Central memory CD8-positive, alpha-beta T cell (primary cell): ENCODE measurements at regions not wholly inside any gene's neighbourhood (a gene's known extent, or its start where the extent isn't known, plus 50 kb on each side); places are given as distances from the start of the nearest gene placed in this dataset.

Experiments used
- ATAC-seq: fragments of 150-1000 bp; cut with Tn5 transposase; replicated peaks from 2 replicates; pipeline ENCODE4 v1.10.0; 2022; ENCODE audit warnings: mild to moderate bottlenecking, moderate FRiP score, moderate number of reproducible peaks; ENCODE audit not compliant: poor library complexity, severe bottlenecking; ENCODE audit errors: extremely low read depth
- DNase-seq, 2 donors: peaks; one replicate each; pipeline ENCODE4 v3.0.0; 2021; ENCODE audit warnings: low spot score in 2 of 2
- H3K27ac Mint-ChIP-seq: one replicate; pipeline ENCODE4 v1.8.0; 2022; ENCODE audit warnings: low read depth, mild to moderate bottlenecking, moderate library complexity, mixed read lengths
- H3K27me3 Mint-ChIP-seq: one replicate; pipeline ENCODE4 v1.8.0; 2022; ENCODE audit warnings: mixed read lengths
- H3K36me3 Mint-ChIP-seq: one replicate; pipeline ENCODE4 v1.8.0; 2022; ENCODE audit warnings: mild to moderate bottlenecking, moderate library complexity, mixed read lengths; ENCODE audit not compliant: insufficient read depth
- H3K4me1 Mint-ChIP-seq: one replicate; pipeline ENCODE4 v1.8.0; 2022; ENCODE audit warnings: mixed read lengths
- H3K4me3 Mint-ChIP-seq: one replicate; pipeline ENCODE4 v1.8.0; 2022; ENCODE audit warnings: mild to moderate bottlenecking, moderate library complexity, mixed read lengths
- H3K9me3 Mint-ChIP-seq: one replicate; pipeline ENCODE4 v1.8.0; 2022; ENCODE audit warnings: mixed read lengths

GRCh38 chr2:16409006-16409390 is 256.6 kb downstream of the CYRIA start:
- H3K4me3 Mint-ChIP-seq = no peak overlapping the region
- H3K36me3 Mint-ChIP-seq = no peaks in the 10 kb centered on the region
- H3K27ac Mint-ChIP-seq = no peak overlapping the region
- ATAC-seq (no peak), DNase-seq (no peak)
- peaks cover 16% of the 10 kb centered on the region for H3K9me3 Mint-ChIP-seq
- no peaks in the 10 kb centered on the region for H3K4me1 Mint-ChIP-seq
- H3K27me3 Mint-ChIP-seq = no peaks in the 10 kb centered on the region

- Mint-ChIP-seq H3K4me1 (no peaks in the 10 kb centered on the region), H3K9me3 (peaks cover 16% of the 10 kb centered on the region), H3K27me3 (no peaks in the 10 kb centered on the region), H3K27ac (no peak overlapping the region), H3K36me3 (no peaks in the 10 kb centered on the region), H3K4me3 (no peak overlapping the region)
- DNase-seq (no peak), ATAC-seq (no peak)
These were observed 257.2 kb downstream of the CYRIA start for GRCh38 chr2:16408331-16409005.

GRCh38 chr2:16407358-16407757 is 258.3 kb downstream of the CYRIA start:
- H3K9me3 Mint-ChIP-seq = peaks cover 12% of the 10 kb centered on the region
- DNase-seq (no peak), ATAC-seq (no peak)

GRCh38 chr2:16406496-16407289 is 258.9 kb downstream of the CYRIA start:
- no peaks in the 10 kb centered on the region for H3K27me3 Mint-ChIP-seq
- H3K36me3 Mint-ChIP-seq = no peaks in the 10 kb centered on the region
- no peaks in the 10 kb centered on the region for H3K4me1 Mint-ChIP-seq
- no peak for ATAC-seq
- DNase-seq = no peak
- H3K4me3 Mint-ChIP-seq = no peak overlapping the region
- peaks cover 11% of the 10 kb centered on the region for H3K9me3 Mint-ChIP-seq
- no peak overlapping the region for H3K27ac Mint-ChIP-seq

More at GRCh38 chr2:16407358-16407757, 258.3 kb downstream of the CYRIA start:
- Mint-ChIP-seq H3K4me1 (no peaks in the 10 kb centered on the region), H3K27me3 (no peaks in the 10 kb centered on the region), H3K36me3 (no peaks in the 10 kb centered on the region), H3K4me3 (no peak overlapping the region), H3K27ac (no peak overlapping the region)

GRCh38 chr2:16405551-16405950 is 260.1 kb downstream of the CYRIA start:
- H3K4me3 Mint-ChIP-seq = no peak overlapping the region
- no peaks in the 10 kb centered on the region for H3K27me3 Mint-ChIP-seq
- H3K27ac Mint-ChIP-seq = no peak overlapping the region
- H3K36me3 Mint-ChIP-seq = no peaks in the 10 kb centered on the region
- no peak for ATAC-seq
- H3K9me3 Mint-ChIP-seq = peaks cover 6% of the 10 kb centered on the region
- DNase-seq = no peak
- H3K4me1 Mint-ChIP-seq = no peaks in the 10 kb centered on the region

- H3K4me3 Mint-ChIP-seq = no peak overlapping the region
These were observed 260.9 kb downstream of the CYRIA start for GRCh38 chr2:16404551-16405300.

GRCh38 chr2:16404146-16404545 is 261.5 kb downstream of the CYRIA start:
- Mint-ChIP-seq H3K9me3 (no peaks in the 10 kb centered on the region), H3K27ac (no peak overlapping the region), H3K4me3 (no peak overlapping the region), H3K36me3 (no peaks in the 10 kb centered on the region), H3K27me3 (no peaks in the 10 kb centered on the region), H3K4me1 (no peaks in the 10 kb centered on the region)
- ATAC-seq (no peak), DNase-seq (no peak)

More at GRCh38 chr2:16404551-16405300, 260.9 kb downstream of the CYRIA start:
- no peaks in the 10 kb centered on the region for H3K36me3 Mint-ChIP-seq
- DNase-seq (no peak), ATAC-seq (no peak)
- H3K9me3 Mint-ChIP-seq = peaks cover 1% of the 10 kb centered on the region
- H3K4me1 Mint-ChIP-seq = no peaks in the 10 kb centered on the region
- no peak overlapping the region for H3K27ac Mint-ChIP-seq
- no peaks in the 10 kb centered on the region for H3K27me3 Mint-ChIP-seq

- Mint-ChIP-seq H3K27ac (no peak overlapping the region), H3K27me3 (no peaks in the 10 kb centered on the region), H3K9me3 (no peaks in the 10 kb centered on the region), H3K36me3 (no peaks in the 10 kb centered on the region), H3K4me1 (no peaks in the 10 kb centered on the region), H3K4me3 (no peak overlapping the region)
- ATAC-seq = no peak
- no peak for DNase-seq
These were observed 262.7 kb downstream of the CYRIA start for GRCh38 chr2:16402891-16403290.

- H3K4me3 Mint-ChIP-seq = no peak overlapping the region
- ATAC-seq (no peak), DNase-seq (no peak)
- no peaks in the 10 kb centered on the region for H3K36me3 Mint-ChIP-seq
- no peaks in the 10 kb centered on the region for H3K27me3 Mint-ChIP-seq
- H3K27ac Mint-ChIP-seq = no peak overlapping the region
- H3K9me3 Mint-ChIP-seq = no peaks in the 10 kb centered on the region
- no peaks in the 10 kb centered on the region for H3K4me1 Mint-ChIP-seq
These were observed 263.8 kb downstream of the CYRIA start for GRCh38 chr2:16401761-16402300.

GRCh38 chr2:16400127-16400623 is 265.5 kb downstream of the CYRIA start:
- Mint-ChIP-seq H3K27ac (no peak overlapping the region), H3K4me3 (no peak overlapping the region), H3K4me1 (no peaks in the 10 kb centered on the region), H3K9me3 (no peaks in the 10 kb centered on the region), H3K27me3 (no peaks in the 10 kb centered on the region), H3K36me3 (no peaks in the 10 kb centered on the region)
- no peak for ATAC-seq
- DNase-seq = no peak

- DNase-seq (no peak), ATAC-seq (no peak)
- Mint-ChIP-seq H3K36me3 (no peaks in the 10 kb centered on the region), H3K27ac (no peak overlapping the region), H3K9me3 (no peaks in the 10 kb centered on the region), H3K4me3 (no peak overlapping the region), H3K27me3 (no peaks in the 10 kb centered on the region), H3K4me1 (no peaks in the 10 kb centered on the region)
These were observed 267.1 kb downstream of the CYRIA start for GRCh38 chr2:16398486-16399043.
